Left ventricle myocardium superior (tissue), 1 donor: ENCODE measurements at regions not wholly inside any gene's neighbourhood (a gene's known extent, or its start where the extent isn't known, plus 50 kb on each side); places are given as distances from the start of the nearest gene placed in this dataset.
"Not testable (repeated sequence)": the region's sequence is repeated elsewhere in the genome, so short reads cannot be mapped to it uniquely, and the experiment has no call there.

Source experiments
- ATAC-seq: fragments of 200-7000 bp; cut with Tn5 transposase; one replicate; pipeline ENCODE4 v1.9.1; 2020; ENCODE audit warnings: mild to moderate bottlenecking, moderate library complexity
- DNase-seq: peaks from one replicate; pipeline ENCODE4 v3.0.0-alpha.2; 2020
- intact Hi-C: fragments of 100-400 bp; cut with micrococcal nuclease; formaldehyde crosslinking; loops from one replicate; pipeline ENCODE4 v1.11.0; 2022
- donor health status: DM: no; HTN: yes; CAD: no; lungs with severe emphysema.

- ATAC-seq (peak; percentile 91), DNase-seq (peak; percentile 78)
- intact Hi-C loops = no loop called here
These were observed 86.2 kb downstream of the RPL27A start for GRCh38 chr11:8768625-8769333.

- intact Hi-C loops = no loop called here
- no peak for ATAC-seq
- peak; percentile 41 for DNase-seq
These were observed 90.3 kb downstream of the RPL27A start for GRCh38 chr11:8772571-8773519.

DNA sequence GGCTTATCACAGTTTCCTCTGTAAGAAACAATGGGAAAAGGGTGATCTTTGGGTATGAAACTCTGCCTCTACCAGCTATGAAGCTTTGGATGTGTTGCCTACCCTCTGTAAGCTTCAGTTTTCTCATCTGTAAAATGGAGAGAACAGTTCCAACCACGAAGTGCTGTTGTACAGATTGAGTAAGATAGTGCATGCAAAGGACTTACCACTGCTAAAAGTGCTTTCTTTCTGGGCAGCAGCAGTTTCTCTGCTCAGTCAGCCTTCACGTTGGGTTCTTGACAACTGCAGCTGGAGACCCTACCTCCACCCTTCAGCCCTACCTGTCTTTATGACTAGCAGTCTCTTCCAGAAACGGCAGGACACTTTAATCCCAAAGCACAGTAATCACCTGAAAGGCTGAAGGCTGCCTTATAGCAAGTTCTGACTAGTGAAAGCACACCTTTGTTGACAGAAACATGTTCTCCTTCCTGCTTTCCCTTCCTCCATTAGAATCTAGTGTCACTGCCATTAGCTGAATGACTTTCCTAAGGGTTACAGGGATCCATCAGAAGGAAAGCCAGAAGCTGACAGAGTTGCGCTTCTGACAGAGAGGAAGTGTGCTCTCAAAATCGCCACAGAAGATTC, 91.4 kb downstream of the RPL27A start:
- DNase-seq = no peak
- no peak for ATAC-seq
- intact Hi-C loops = no loop called here

DNA sequence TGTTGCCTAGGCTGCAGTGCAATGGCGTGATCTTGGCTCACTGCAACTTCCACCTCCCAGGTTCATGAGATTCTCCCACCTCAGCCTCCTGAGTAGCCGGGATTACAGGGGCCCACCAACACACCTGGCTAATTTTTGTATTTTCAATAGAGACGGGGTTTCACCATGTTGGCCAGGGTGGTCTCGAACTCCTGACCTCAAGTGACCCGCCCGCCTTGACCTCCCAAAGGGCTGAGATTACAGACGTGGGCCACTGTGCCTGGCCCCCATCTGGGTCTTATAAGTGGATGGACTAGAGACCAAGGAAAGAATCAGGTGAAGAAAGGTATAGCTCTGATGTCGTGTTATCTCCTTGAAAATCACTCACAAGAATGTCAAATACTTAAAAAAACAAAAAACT, 92.3 kb downstream of the RPL27A start:
- DNase-seq, ATAC-seq, intact Hi-C loops: not testable (repeated sequence)

- DNase-seq = no peak
- ATAC-seq = peak; percentile 2
- intact Hi-C loops = no loop called here
These were observed 92.7 kb downstream of the RPL27A start for GRCh38 chr11:8775332-8775731.

GRCh38 chr11:8775734-8776133, 93.1 kb downstream of the RPL27A start:
- intact Hi-C loops = no loop called here
- DNase-seq (no peak), ATAC-seq (no peak)

DNA sequence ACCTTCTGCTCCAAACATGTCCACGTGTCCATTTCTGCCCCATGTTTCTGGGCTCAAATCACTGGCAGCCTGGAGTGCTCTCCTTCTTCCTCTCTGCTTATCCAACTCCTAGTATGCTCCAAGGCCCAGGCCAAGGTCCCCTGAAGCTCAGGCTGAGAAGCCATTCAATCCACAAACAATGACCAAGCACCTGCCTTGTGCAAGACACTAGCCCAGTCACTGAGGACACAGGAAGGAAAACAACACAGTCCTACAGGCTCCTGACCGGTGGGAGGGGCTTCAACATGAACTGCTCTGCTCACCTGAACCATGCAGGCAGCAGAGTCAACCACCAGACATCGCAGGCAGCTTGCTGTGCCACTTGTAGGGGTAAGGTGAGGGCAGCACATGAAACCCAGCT, 93.6 kb downstream of the RPL27A start:
- DNase-seq (no peak), ATAC-seq (no peak)
- intact Hi-C loops = no loop called here

DNA sequence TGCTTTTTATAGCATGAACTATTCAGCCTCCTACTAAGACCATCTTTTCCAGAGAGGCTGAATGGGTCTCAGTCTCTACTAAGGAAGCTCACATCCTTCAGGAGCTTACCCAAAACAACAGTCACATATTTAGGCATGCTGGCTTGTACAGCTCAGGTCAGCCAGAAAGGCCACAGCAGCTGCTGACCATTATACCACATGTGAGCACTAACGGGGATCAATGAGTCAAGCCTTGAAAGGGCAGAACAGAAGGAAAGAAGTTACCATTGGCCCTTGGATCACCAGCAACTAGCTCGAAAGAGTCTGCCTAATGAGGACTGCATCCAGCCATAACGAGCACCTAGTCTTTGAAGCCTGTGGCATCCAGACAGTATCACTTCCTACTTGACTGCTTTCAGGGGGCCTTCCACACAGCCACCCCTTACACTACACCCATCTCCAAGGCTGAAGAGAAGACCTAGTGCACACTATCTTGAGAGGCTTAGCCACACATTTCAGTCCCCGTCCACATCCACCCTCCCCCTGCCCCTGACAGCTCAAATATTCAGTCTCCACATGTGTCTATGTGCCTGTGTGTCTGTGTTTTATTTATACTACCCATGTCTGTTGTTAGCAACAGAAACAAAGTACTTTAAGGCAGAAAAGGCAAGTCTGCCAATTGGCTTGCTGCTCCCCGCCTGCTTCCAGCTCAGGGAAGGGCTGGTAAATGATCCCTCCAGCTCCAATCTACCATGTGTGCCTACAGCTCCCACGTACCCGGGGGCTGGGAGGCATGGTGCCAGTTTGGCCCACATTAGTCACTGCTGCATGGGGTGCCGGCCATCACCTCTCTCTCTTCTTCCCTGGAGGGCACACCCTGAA, 95.5 kb downstream of the RPL27A start:
- ATAC-seq (peak; percentile 91), DNase-seq (peak; percentile 84)
- intact Hi-C loops = no loop called here

DNA sequence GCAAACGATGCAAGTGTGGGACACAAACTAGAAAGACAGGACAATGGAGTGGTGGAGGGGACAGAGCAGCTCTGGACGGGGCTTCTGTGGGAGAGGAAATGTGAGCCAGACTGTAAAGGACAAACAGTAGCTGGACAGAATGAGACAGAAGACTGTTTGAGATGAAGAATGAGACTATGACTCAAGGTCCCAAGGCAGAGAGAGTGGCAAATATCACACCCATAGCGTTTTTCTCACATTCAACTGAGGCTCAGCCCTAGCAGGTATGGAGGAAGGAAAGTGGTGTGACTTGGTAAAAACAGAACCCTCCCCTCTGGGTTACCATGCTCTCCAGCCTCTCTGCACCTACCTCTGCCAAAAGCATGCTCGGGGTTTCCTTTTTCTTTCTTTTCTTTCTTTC, 96.5 kb downstream of the RPL27A start:
- intact Hi-C loops = no loop called here
- DNase-seq (no peak), ATAC-seq (peak; percentile 1)

GRCh38 chr11:8779732-8780131, 97.1 kb downstream of the RPL27A start:
- DNase-seq (no peak), ATAC-seq (no peak)
- intact Hi-C loops = no loop called here

- intact Hi-C loops = no loop called here
- no peak for DNase-seq
- no peak for ATAC-seq
These were observed 102.4 kb downstream of the RPL27A start for GRCh38 chr11:8784954-8785353.

DNA sequence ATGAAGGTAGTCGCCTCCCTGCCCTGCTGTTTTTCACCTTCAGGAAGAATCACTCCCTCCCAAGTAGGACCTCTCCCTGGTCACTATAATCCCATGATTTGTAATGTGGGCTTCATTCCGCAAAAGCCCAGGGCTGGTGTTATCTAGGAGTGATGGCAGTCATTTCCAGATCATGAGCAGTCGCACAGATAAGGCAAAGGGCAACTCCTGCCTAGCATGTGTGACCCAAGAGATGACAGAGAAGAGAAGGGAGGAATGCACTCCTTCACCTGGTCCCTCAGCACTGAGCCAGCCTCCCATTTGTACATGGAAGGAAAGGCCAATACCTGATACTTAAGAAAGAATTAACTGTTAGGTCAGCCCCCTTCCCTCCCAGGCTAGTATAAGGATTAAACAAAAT, 102.9 kb downstream of the RPL27A start:
- ATAC-seq = peak; percentile 52
- DNase-seq = no peak
- intact Hi-C loops = no loop called here

- intact Hi-C loops = no loop called here
- DNase-seq (no peak), ATAC-seq (no peak)
These were observed 103.4 kb downstream of the RPL27A start for GRCh38 chr11:8785998-8786397.

GRCh38 chr11:8786933-8787332, 104.3 kb downstream of the RPL27A start:
- intact Hi-C loops = no loop called here
- ATAC-seq = no peak
- no peak for DNase-seq

DNA sequence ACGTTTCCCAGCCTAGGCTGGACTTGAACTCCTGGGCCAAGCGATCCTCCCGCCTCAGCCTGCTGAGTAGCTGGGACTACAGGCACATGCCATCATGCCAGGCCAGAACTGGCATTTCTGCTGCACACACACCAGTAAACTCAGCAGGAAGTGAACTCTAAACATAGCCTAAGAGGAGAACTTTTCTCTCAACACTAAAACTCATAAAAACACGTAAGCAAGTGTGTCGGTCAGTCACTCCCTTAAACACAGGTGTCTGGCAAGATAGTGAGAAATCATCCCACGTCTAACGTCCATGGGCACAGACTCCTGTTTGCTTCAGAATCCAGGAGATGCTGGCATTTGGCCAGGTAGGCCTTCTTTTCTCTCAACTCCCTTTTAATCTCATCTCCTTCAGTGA, 104.8 kb downstream of the RPL27A start:
- ATAC-seq (peak; percentile 29), DNase-seq (no peak)
- intact Hi-C loops = no loop called here

- DNase-seq (no peak), ATAC-seq (no peak)
- intact Hi-C loops = no loop called here
These were observed 106.0 kb downstream of the RPL27A start for GRCh38 chr11:8788616-8789015.

GRCh38 chr11:8789864-8790263, 107.3 kb downstream of the RPL27A start:
- intact Hi-C loops = no loop called here
- DNase-seq (no peak), ATAC-seq (peak; percentile 29)

DNA sequence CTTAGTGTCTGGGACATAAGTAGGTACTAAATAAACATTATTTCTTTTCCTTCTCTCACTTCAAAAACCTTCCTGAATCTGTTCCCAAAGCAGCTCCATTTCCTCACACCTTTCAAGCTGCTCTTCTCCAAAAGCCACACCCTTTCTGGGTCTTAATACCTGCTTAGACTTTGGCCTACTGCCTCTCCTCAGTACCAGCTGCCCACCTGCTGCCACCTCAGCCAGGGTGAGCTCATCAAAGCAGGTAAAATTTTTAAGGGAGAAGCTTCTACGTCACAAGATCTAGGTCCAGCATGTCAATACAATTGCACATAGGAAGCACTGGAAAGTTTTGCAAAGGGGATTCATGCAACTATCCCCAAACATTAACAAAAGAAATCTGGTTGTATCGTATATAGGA, 108.4 kb downstream of the RPL27A start:
- DNase-seq (no peak), ATAC-seq (no peak)
- intact Hi-C loops = no loop called here

DNA sequence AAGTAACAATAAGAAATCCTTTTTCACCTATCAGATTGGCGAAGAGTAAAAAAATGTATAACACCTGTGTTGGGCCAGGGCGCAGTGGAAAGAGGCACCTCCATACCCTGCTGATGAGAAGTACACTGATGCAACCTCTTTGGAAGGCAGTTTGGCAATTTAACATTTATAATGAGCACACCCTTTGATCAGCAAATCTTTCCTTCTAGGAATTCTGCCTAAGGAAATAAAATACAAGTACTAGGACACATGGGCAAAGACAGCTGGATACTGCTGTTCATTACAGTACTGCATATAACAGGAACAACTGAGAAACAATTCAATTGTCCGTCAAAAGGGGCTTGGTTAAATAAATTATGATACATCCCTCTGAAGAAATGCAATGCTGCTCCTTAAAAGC, 110.1 kb downstream of the RPL27A start:
- intact Hi-C loops = no loop called here
- DNase-seq (no peak), ATAC-seq (no peak)
